Activated CD4-positive, alpha-beta T cell treated with anti-CD3 and anti-CD28 coated beads, Interleukin-10, Interleukin-2, amounts not matched to agents 100 ng/mL and 50 ng/mL, durations not matched to agents 16 hours and 8 hours (primary cell): ENCODE measurements at regions not wholly inside any gene's neighbourhood (a gene's known extent, or its start where the extent isn't known, plus 50 kb on each side); places are given as distances from the start of the nearest gene placed in this dataset.

ENCODE experiments used
- DNase-seq: peaks from one replicate; pipeline ENCODE4 v3.0.0-alpha.2; 2020

GRCh38 chr15:87343966-87344365 is 912.6 kb downstream of the NTRK3 start:
- DNase-seq, result no peak

- DNase-seq, result no peak
These were observed 916.2 kb downstream of the NTRK3 start for GRCh38 chr15:87340370-87340769.

GRCh38 chr15:87326269-87326668 is 930.3 kb downstream of the NTRK3 start:
- DNase-seq, result no peak

- DNase-seq, result no peak
These were observed 933.7 kb downstream of the NTRK3 start for GRCh38 chr15:87322870-87323269.

- DNase-seq, result no peak
These were observed 934.3 kb downstream of the NTRK3 start for GRCh38 chr15:87322265-87322664.

GRCh38 chr15:87317900-87318299 is 938.6 kb downstream of the NTRK3 start:
- DNase-seq, result no peak

GRCh38 chr15:87312221-87312620 is 944.3 kb downstream of the NTRK3 start:
- no peak for DNase-seq

GRCh38 chr15:87300146-87300545 is 956.4 kb downstream of the NTRK3 start:
- no peak for DNase-seq

- no peak for DNase-seq
These were observed 961.7 kb downstream of the NTRK3 start for GRCh38 chr15:87294854-87295253.

GRCh38 chr15:87293031-87293430 is 963.5 kb downstream of the NTRK3 start:
- DNase-seq, result no peak

GRCh38 chr15:87287156-87287555 is 969.4 kb downstream of the NTRK3 start:
- DNase-seq, result no peak

- no peak for DNase-seq
These were observed 987.0 kb downstream of the NTRK3 start for GRCh38 chr15:87269566-87269965.

GRCh38 chr15:87268675-87269074 is 987.9 kb downstream of the NTRK3 start:
- no peak for DNase-seq

GRCh38 chr15:87267798-87268197 is 988.7 kb downstream of the NTRK3 start:
- no peak for DNase-seq

- DNase-seq, result no peak
These were observed 992.7 kb downstream of the NTRK3 start for GRCh38 chr15:87263871-87264270.

- DNase-seq, result no peak
These were observed 993.2 kb downstream of the NTRK3 start for GRCh38 chr15:87263296-87263695.

GRCh38 chr15:87245592-87245991 is 1010.9 kb downstream of the NTRK3 start:
- no peak for DNase-seq

GRCh38 chr15:87243474-87243873 is 1013.1 kb downstream of the NTRK3 start:
- DNase-seq, result no peak

GRCh38 chr15:87239582-87240230 is 1016.8 kb downstream of the NTRK3 start:
- no peak for DNase-seq

- DNase-seq, result no peak
These were observed 1018.0 kb downstream of the NTRK3 start for GRCh38 chr15:87238451-87239068.

- no peak for DNase-seq
These were observed 1028.1 kb downstream of the NTRK3 start for GRCh38 chr15:87228460-87228859.

- no peak for DNase-seq
These were observed 1028.7 kb downstream of the NTRK3 start for GRCh38 chr15:87227846-87228245.

- DNase-seq, result no peak
These were observed 1031.1 kb downstream of the NTRK3 start for GRCh38 chr15:87225436-87225835.

- DNase-seq, result no peak
These were observed 1032.1 kb downstream of the NTRK3 start for GRCh38 chr15:87224404-87224803.
